Transverse colon (tissue), 4 donors: ENCODE measurements at regions not wholly inside any gene's neighbourhood (a gene's known extent, or its start where the extent isn't known, plus 50 kb on each side); places are given as distances from the start of the nearest gene placed in this dataset.

Experiments used
- DNase-seq: peaks from one replicate; pipeline ENCODE4 v3.0.0-alpha.2; 2019
- H3K27ac ChIP-seq, 4 donors: fragments of 200-600 bp; sonication (generic); 2 replicates each; pipeline ENCODE4 v1.5.1; 2016 to 2018; ENCODE audit warnings: inconsistent platforms in 4 of 4
- H3K27me3 ChIP-seq: fragments of 200-600 bp; sonication (generic); 2 replicates; pipeline ENCODE4 v1.5.1; 2017; ENCODE audit warnings: inconsistent platforms
- H3K36me3 ChIP-seq, 4 donors: fragments of 200-600 bp; sonication (generic); 2 replicates each; pipeline ENCODE4 v1.5.1; 2017 to 2019; ENCODE audit warnings: inconsistent platforms in 4 of 4
- H3K4me1 ChIP-seq, 4 donors: fragments of 200-600 bp; sonication (generic); 2 replicates each; pipeline ENCODE4 v1.5.1; 2017 to 2020; ENCODE audit warnings: inconsistent platforms in 4 of 4
- H3K4me3 ChIP-seq, 4 donors: fragments of 200-600 bp; sonication (generic); 1 replicate in 1 of 4; 2 replicates in 3 of 4; pipeline versions ENCODE4 v1.5.1 to v1.6.1; 2017 to 2019; ENCODE audit warnings: inconsistent platforms in 4 of 4
- H3K9me3 ChIP-seq, 2 donors: fragments of 200-600 bp; sonication (generic); 2 replicates each; pipeline ENCODE4 v1.5.1; 2017 to 2019; ENCODE audit warnings: inconsistent platforms in 2 of 2
- CTCF ChIP-seq, 5 experiments: fragments of 200-600 bp in 3 of 5; fragments of 450-650 bp in 2 of 5; sonication (generic) in 3 of 5; IDR thresholded peaks; 1 replicate in 2 of 5; 2 replicates in 3 of 5; pipeline ENCODE4 v1.5.1; 2016 to 2017; ENCODE audit warnings: antibody characterized with exemption in 5 of 5, inconsistent platforms in 3 of 5, mild to moderate bottlenecking in 2 of 5, moderate library complexity in 1 of 5
- EP300 ChIP-seq: sonication (generic); formaldehyde crosslinking; IDR thresholded peaks from one replicate; pipeline ENCODE4 v1.6.1; 2017; ENCODE audit warnings: antibody characterized with exemption, low read depth
- POLR2A ChIP-seq: fragments of 450-650 bp; IDR thresholded peaks from one replicate; pipeline ENCODE4 v1.6.1; 2016; ENCODE audit warnings: antibody characterized with exemption, mild to moderate bottlenecking, moderate library complexity
- POLR2AphosphoS5 ChIP-seq, 3 donors: sonication (generic); formaldehyde crosslinking; IDR thresholded peaks; one replicate each; pipeline ENCODE4 v1.6.1; 2016; ENCODE audit warnings: antibody characterized with exemption in 3 of 3
- WGBS, 2 donors: methylation state at CpG; one replicate each; pipeline ENCODE4 v1.1.5; 2018; ENCODE audit warnings: low coverage in 1 of 2; 5-methylcytosine and 5-hydroxymethylcytosine counted together
- in situ Hi-C, 4 donors: fragments of 200-750 bp; cut with MboI; loops; one replicate each; pipeline versions ENCODE4 v1.15.0 to v1.15.1; 2017; ENCODE audit warnings: low sequenced_read_pairs in 3 of 4, low pct_ligation_motif_present in 1 of 4, low pct_unique_long_range_greater_than_20kb in 1 of 4
- intact Hi-C: fragments of 100-400 bp; cut with DNase I; formaldehyde crosslinking; loops from one replicate; pipeline ENCODE4 v1.15.1; 2023; ENCODE audit warnings: low total_unique reads

- 61 to 76% methylated on average over 2 to 4 of the region's 4 CpGs for WGBS, 2 donors
- Histone ChIP-seq H3K36me3 (no peaks in the 10 kb centered on the region), H3K27me3 (no peaks in the 10 kb centered on the region), H3K4me1 (peaks cover 0 to 8% (median 3%) of the 10 kb centered on the region in 4 donors), H3K27ac (no peak overlapping the region), H3K9me3 (no peaks in the 10 kb centered on the region), H3K4me3 (no peak overlapping the region)
- in situ Hi-C loops = no loop called here
- DNase-seq = no peak
- TF ChIP-seq EP300 (no peak), CTCF (IDR thresholded peaks at IDR 0.05) (no peak), POLR2AphosphoS5 (IDR thresholded peaks at IDR 0.05) (no peak), POLR2A (no peak)
- intact Hi-C loops = no loop called here
Observed at GRCh38 chr11:119882316-119882715, 153.3 kb upstream of the NECTIN1 start.

- Histone ChIP-seq H3K9me3 (no peaks in the 10 kb centered on the region), H3K4me1 (peaks cover 0 to 4% (median under 1%) of the 10 kb centered on the region in 4 donors), H3K27me3 (no peaks in the 10 kb centered on the region), H3K27ac (peak overlapping the region in 1 of 4 donors; percentile 47), H3K36me3 (no peaks in the 10 kb centered on the region), H3K4me3 (no peak overlapping the region)
- 50 to 56% methylated on average over 1 to 7 of the region's 7 CpGs for WGBS, 2 donors
- intact Hi-C loops (no loop called here), in situ Hi-C loops (no loop called here)
- DNase-seq = no peak
- TF ChIP-seq CTCF (IDR thresholded peaks at IDR 0.05) (no peak), POLR2A (no peak), EP300 (no peak), POLR2AphosphoS5 (IDR thresholded peaks at IDR 0.05) (no peak)
Observed at GRCh38 chr11:119880873-119881272, 151.9 kb upstream of the NECTIN1 start.

GRCh38 chr11:119880143-119880542, 151.1 kb upstream of the NECTIN1 start:
- Histone ChIP-seq H3K4me3 (no peak overlapping the region), H3K27ac (peak overlapping the region in 1 of 4 donors; percentile 47), H3K9me3 (no peaks in the 10 kb centered on the region), H3K4me1 (peaks cover 0 to 4% (median 0%) of the 10 kb centered on the region in 4 donors), H3K36me3 (no peaks in the 10 kb centered on the region), H3K27me3 (no peaks in the 10 kb centered on the region)
- no peak for DNase-seq
- intact Hi-C loops (no loop called here), in situ Hi-C loops (no loop called here)
- 48% methylated on average over 4 of the region's 4 CpGs; no CpG with 5 or more reads in 1 of the 2 donors for WGBS, 2 donors
- TF ChIP-seq POLR2AphosphoS5 (IDR thresholded peaks at IDR 0.05) = no peak
- TF ChIP-seq CTCF (IDR thresholded peaks at IDR 0.05) = no peak
- no peak for TF ChIP-seq EP300

GRCh38 chr11:119878990-119879389, 150.0 kb upstream of the NECTIN1 start:
- intact Hi-C loops = no loop called here
- no peaks in the 10 kb centered on the region for H3K9me3 ChIP-seq
- in situ Hi-C loops = no loop called here

GRCh38 chr11:119876841-119877240, 147.8 kb upstream of the NECTIN1 start:
- Histone ChIP-seq H3K36me3 (no peaks in the 10 kb centered on the region), H3K4me1 (no peaks in the 10 kb centered on the region), H3K9me3 (no peaks in the 10 kb centered on the region), H3K27me3 (peaks cover 3% of the 10 kb centered on the region), H3K4me3 (no peak overlapping the region), H3K27ac (no peak overlapping the region)
- 88 to 92% methylated on average over 11 to 12 of the region's 12 CpGs for WGBS, 2 donors
- no peak for DNase-seq
- TF ChIP-seq POLR2A (no peak), POLR2AphosphoS5 (IDR thresholded peaks at IDR 0.05) (no peak), EP300 (no peak), CTCF (IDR thresholded peaks at IDR 0.05) (no peak)
- in situ Hi-C loops (no loop called here), intact Hi-C loops (no loop called here)

More at GRCh38 chr11:119878990-119879389, 150.0 kb upstream of the NECTIN1 start:
- 47% methylated on average over 6 of the region's 6 CpGs; no CpG with 5 or more reads in 1 of the 2 donors for WGBS, 2 donors
- no peak for TF ChIP-seq POLR2AphosphoS5 (IDR thresholded peaks at IDR 0.05)
- no peak for TF ChIP-seq POLR2A
- peaks cover 0 to 4% (median 0%) of the 10 kb centered on the region in 4 donors for H3K4me1 ChIP-seq
- no peak overlapping the region for H3K27ac ChIP-seq
- no peak for DNase-seq
- H3K27me3 ChIP-seq = peaks cover under 1% of the 10 kb centered on the region
- H3K36me3 ChIP-seq = no peaks in the 10 kb centered on the region
- no peak overlapping the region for H3K4me3 ChIP-seq
